ENCODE measurements at regions not wholly inside any gene's neighbourhood (a gene's known extent, or its start where the extent isn't known, plus 50 kb on each side); places are given as distances from the start of the nearest gene placed in this dataset.
"Not testable (repeated sequence)": the region's sequence is repeated elsewhere in the genome, so short reads cannot be mapped to it uniquely, and the experiment has no call there.

- not testable (repeated sequence) for H3K27me3 Mint-ChIP-seq (ENCODE audit: unreplicated experiment); H3K36me3 Mint-ChIP-seq (ENCODE audit: unreplicated experiment); DNase-seq (ENCODE audit: extremely low spot score, unreplicated experiment); H3K9me3 Mint-ChIP-seq (ENCODE audit: unreplicated experiment); H3K4me1 Mint-ChIP-seq (ENCODE audit: unreplicated experiment); H3K4me3 Mint-ChIP-seq (ENCODE audit: unreplicated experiment)
- peak overlapping the region; percentile 52 for H3K27ac Mint-ChIP-seq (ENCODE audit: unreplicated experiment)
Observed at GRCh38 chr9:67102506-67103276, 110.3 kb upstream of the SPATA31A3 start.

- not testable (repeated sequence) for H3K4me3 Mint-ChIP-seq (ENCODE audit: unreplicated experiment); DNase-seq (ENCODE audit: extremely low spot score, unreplicated experiment); H3K27me3 Mint-ChIP-seq (ENCODE audit: unreplicated experiment); H3K4me1 Mint-ChIP-seq (ENCODE audit: unreplicated experiment); H3K36me3 Mint-ChIP-seq (ENCODE audit: unreplicated experiment); H3K9me3 Mint-ChIP-seq (ENCODE audit: unreplicated experiment); H3K27ac Mint-ChIP-seq (ENCODE audit: unreplicated experiment)
Observed at GRCh38 chr9:67091104-67091503, 98.8 kb upstream of the SPATA31A3 start.

- not testable (repeated sequence) for H3K27ac Mint-ChIP-seq (ENCODE audit: unreplicated experiment); H3K4me3 Mint-ChIP-seq (ENCODE audit: unreplicated experiment); H3K4me1 Mint-ChIP-seq (ENCODE audit: unreplicated experiment); DNase-seq (ENCODE audit: extremely low spot score, unreplicated experiment); H3K36me3 Mint-ChIP-seq (ENCODE audit: unreplicated experiment); H3K27me3 Mint-ChIP-seq (ENCODE audit: unreplicated experiment); H3K9me3 Mint-ChIP-seq (ENCODE audit: unreplicated experiment)
Observed at GRCh38 chr9:67086862-67087261, 94.5 kb upstream of the SPATA31A3 start.

- H3K4me3 Mint-ChIP-seq (ENCODE audit: unreplicated experiment); H3K9me3 Mint-ChIP-seq (ENCODE audit: unreplicated experiment); H3K4me1 Mint-ChIP-seq (ENCODE audit: unreplicated experiment); DNase-seq (ENCODE audit: extremely low spot score, unreplicated experiment); H3K36me3 Mint-ChIP-seq (ENCODE audit: unreplicated experiment); H3K27ac Mint-ChIP-seq (ENCODE audit: unreplicated experiment); H3K27me3 Mint-ChIP-seq (ENCODE audit: unreplicated experiment): not testable (repeated sequence)
- peak; percentile 19 for TF ChIP-seq CTCF (IDR thresholded peaks at IDR 0.05)
Observed at GRCh38 chr9:67066140-67066539, 73.8 kb upstream of the SPATA31A3 start.

- DNase-seq (ENCODE audit: extremely low spot score, unreplicated experiment); H3K9me3 Mint-ChIP-seq (ENCODE audit: unreplicated experiment); H3K27me3 Mint-ChIP-seq (ENCODE audit: unreplicated experiment); H3K27ac Mint-ChIP-seq (ENCODE audit: unreplicated experiment); H3K36me3 Mint-ChIP-seq (ENCODE audit: unreplicated experiment); H3K4me1 Mint-ChIP-seq (ENCODE audit: unreplicated experiment): not testable (repeated sequence)
- peak overlapping the region; percentile 64 for H3K4me3 Mint-ChIP-seq (ENCODE audit: unreplicated experiment)
- peak; percentile 27 for TF ChIP-seq CTCF (IDR thresholded peaks at IDR 0.05)
Observed at GRCh38 chr9:67058898-67059715, 66.8 kb upstream of the SPATA31A3 start.
